ENCODE measurements at regions not wholly inside any gene's neighbourhood (a gene's known extent, or its start where the extent isn't known, plus 50 kb on each side); places are given as distances from the start of the nearest gene placed in this dataset.

- TF ChIP-seq CTCF (IDR thresholded peaks at IDR 0.05; ENCODE audit: poor library complexity, severe bottlenecking) (no peak), EZH2 (IDR thresholded peaks at IDR 0.05; ENCODE audit: borderline replicate concordance, insufficient read depth, low read length, poor library complexity, severe bottlenecking) (no peak), RAD21 (conservative IDR thresholded peaks at IDR 0.05) (no peak)
Observed at GRCh38 chr3:177692304-177692975, 495.2 kb upstream of the TBL1XR1 start.

Measured in neural cell (in vitro differentiated cells).